ENCODE measurements at regions not wholly inside any gene's neighbourhood (a gene's known extent, or its start where the extent isn't known, plus 50 kb on each side); places are given as distances from the start of the nearest gene placed in this dataset.

DNA sequence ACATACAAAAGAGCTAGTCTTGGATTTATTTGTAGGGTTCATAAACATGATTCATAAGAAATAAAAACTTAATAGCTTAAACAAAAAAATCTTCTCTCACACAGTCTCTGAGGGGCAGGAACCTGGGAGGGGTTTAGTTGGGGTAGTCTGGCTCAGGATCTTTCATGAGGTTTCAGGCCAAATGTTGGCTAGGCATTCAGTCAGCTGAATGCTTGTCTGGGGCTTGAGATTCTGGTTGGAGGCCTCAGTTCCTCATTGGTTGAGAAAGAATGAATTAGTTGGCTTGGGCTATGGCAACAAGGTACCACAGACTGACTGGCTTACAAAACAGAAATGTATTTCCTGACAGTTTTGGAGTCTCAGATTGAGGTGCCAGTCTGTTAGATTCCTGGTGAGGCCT, 74.3 kb downstream of the ANKRD7 start:
- in situ Hi-C loops (cut with MboI; ENCODE audit: low pct_unique_long_range_greater_than_20kb in 2 of 9, low sequenced_read_pairs in 9 of 9, unreplicated experiment in 9 of 9), result no loop called here
- no peak for ATAC-seq (replicated peaks in 6 of 8)
- H3K4me1 ChIP-seq (replicated peaks in 1 of 2), result no peaks in the 10 kb centered on the region
- H3K4me3 ChIP-seq, result no peak overlapping the region
- H3K27ac ChIP-seq, result no peak overlapping the region

DNA sequence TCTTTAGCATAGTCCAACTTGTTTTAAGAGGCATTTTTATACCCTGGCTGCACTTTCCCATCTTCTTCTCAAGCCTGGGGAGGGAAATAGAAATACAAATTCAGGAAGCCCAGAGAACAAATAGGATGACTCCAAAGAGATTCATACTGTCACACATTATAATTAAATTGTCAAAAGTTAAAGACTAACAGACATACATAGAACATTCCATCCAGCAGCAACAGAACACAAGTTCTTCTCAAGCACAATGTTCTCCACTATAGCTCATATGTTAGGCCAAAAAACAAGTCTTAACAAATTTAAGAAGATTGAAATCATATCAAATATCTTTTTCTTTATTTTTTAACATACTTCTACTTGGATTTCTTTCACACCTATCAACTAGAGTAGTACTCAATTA, 75.7 kb downstream of the ANKRD7 start:
- no peak for ATAC-seq (replicated peaks in 6 of 8)
- peaks cover 0 to 2% of the 10 kb centered on the region in 2 donors for H3K4me1 ChIP-seq (replicated peaks in 1 of 2)
- H3K27ac ChIP-seq, result no peak overlapping the region
- no peak overlapping the region for H3K4me3 ChIP-seq
- in situ Hi-C loops (cut with MboI; ENCODE audit: low pct_unique_long_range_greater_than_20kb in 2 of 9, low sequenced_read_pairs in 9 of 9, unreplicated experiment in 9 of 9), result no loop called here

DNA sequence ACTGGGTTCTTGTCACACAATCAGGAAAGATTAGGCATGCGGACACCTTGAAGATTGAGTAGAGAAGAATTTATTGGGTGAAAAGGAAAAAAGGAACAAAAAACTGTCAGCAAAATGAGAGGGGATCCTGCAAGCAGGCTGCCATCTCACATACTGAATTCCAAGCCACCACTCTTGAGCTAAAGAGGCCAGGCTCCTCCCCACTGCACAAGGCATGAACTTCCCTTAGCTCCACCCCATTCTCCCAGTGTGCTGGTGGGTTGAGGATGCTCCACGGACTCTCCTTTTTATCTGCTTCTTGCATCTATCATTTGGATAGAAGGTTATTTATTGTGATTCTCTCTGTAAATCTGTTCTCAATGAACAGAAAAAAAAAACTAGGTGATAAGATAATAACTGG, 79.6 kb downstream of the ANKRD7 start:
- Histone ChIP-seq H3K4me1 (replicated peaks in 1 of 2) (peaks cover 0 to 2% of the 10 kb centered on the region in 2 donors), H3K27ac (no peak overlapping the region), H3K4me3 (no peak overlapping the region)
- 0 to 100% (median 81%) methylated on average over 1 to 2 of the region's 2 CpGs; no CpG with 5 or more reads in 4 of the 10 experiments for WGBS, 10 experiments
- in situ Hi-C loops (cut with MboI; ENCODE audit: low pct_unique_long_range_greater_than_20kb in 2 of 9, low sequenced_read_pairs in 9 of 9, unreplicated experiment in 9 of 9), result no loop called here
- no peak for ATAC-seq (replicated peaks in 6 of 8)

GRCh38 chr7:118305671-118306070, 81.2 kb downstream of the ANKRD7 start:
- in situ Hi-C loops (cut with MboI; ENCODE audit: low pct_unique_long_range_greater_than_20kb in 2 of 9, low sequenced_read_pairs in 9 of 9, unreplicated experiment in 9 of 9), result no loop called here
- Histone ChIP-seq H3K4me3 (no peak overlapping the region), H3K4me1 (replicated peaks in 1 of 2) (peaks cover 0 to 2% of the 10 kb centered on the region in 2 donors), H3K27ac (no peak overlapping the region)
- WGBS, 10 experiments, result 0 to 100% (median 76%) methylated on average over 1 of the region's 1 CpG; no CpG with 5 or more reads in 2 of the 10 experiments
- ATAC-seq (replicated peaks in 6 of 8), result no peak

DNA sequence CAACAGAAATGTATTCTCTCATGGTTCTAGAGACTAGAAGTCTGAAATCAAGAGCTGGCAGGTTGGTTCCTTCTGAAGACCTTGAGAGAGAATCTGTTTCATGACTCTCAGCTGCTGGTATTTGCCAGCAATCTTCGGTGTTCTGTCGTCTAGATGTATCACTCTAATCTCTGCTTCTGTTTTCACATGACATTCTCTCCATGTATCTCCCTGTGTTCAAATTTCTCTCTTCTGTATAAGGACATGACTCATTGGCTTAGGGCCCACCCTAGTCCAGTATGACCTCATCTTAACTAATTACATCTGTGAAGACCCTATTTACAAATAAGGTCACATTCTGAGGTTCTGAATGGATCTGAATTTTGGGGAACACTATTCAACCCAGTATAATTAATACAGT, 82.3 kb downstream of the ANKRD7 start:
- ATAC-seq (replicated peaks in 6 of 8), result peak in 2 of 8 experiments; percentile 69 to 78
- 8 to 100% (median 60%) methylated on average over 1 to 2 of the region's 2 CpGs; no CpG with 5 or more reads in 5 of the 10 experiments for WGBS, 10 experiments
- H3K27ac ChIP-seq, result no peak overlapping the region
- in situ Hi-C loops (cut with MboI; ENCODE audit: low pct_unique_long_range_greater_than_20kb in 2 of 9, low sequenced_read_pairs in 9 of 9, unreplicated experiment in 9 of 9), result no loop called here
- H3K4me1 ChIP-seq (replicated peaks in 1 of 2), result peaks cover 2 to 3% of the 10 kb centered on the region in 2 donors
- H3K4me3 ChIP-seq, result no peak overlapping the region

- in situ Hi-C loops (cut with MboI; ENCODE audit: low pct_unique_long_range_greater_than_20kb in 2 of 9, low sequenced_read_pairs in 9 of 9, unreplicated experiment in 9 of 9), result no loop called here
- 0 to 81% (median 56%) methylated on average over 1 of the region's 1 CpG; no CpG with 5 or more reads in 2 of the 10 experiments for WGBS, 10 experiments
- Histone ChIP-seq H3K4me3 (no peak overlapping the region), H3K4me1 (replicated peaks in 1 of 2) (peaks cover 0 to 8% of the 10 kb centered on the region in 2 donors), H3K27ac (no peak overlapping the region)
- no peak for ATAC-seq (replicated peaks in 6 of 8)
These were observed 86.8 kb downstream of the ANKRD7 start for GRCh38 chr7:118311121-118311836.

GRCh38 chr7:118312051-118312450, 87.5 kb downstream of the ANKRD7 start:
- ATAC-seq (replicated peaks in 6 of 8), result no peak
- no peak overlapping the region for H3K4me3 ChIP-seq
- H3K4me1 ChIP-seq (replicated peaks in 1 of 2), result peaks cover 0 to 8% of the 10 kb centered on the region in 2 donors
- no peak overlapping the region for H3K27ac ChIP-seq
- 0 to 100% (median 40%) methylated on average over 1 of the region's 1 CpG; no CpG with 5 or more reads in 4 of the 10 experiments for WGBS, 10 experiments
- in situ Hi-C loops (cut with MboI; ENCODE audit: low pct_unique_long_range_greater_than_20kb in 2 of 9, low sequenced_read_pairs in 9 of 9, unreplicated experiment in 9 of 9), result no loop called here

DNA sequence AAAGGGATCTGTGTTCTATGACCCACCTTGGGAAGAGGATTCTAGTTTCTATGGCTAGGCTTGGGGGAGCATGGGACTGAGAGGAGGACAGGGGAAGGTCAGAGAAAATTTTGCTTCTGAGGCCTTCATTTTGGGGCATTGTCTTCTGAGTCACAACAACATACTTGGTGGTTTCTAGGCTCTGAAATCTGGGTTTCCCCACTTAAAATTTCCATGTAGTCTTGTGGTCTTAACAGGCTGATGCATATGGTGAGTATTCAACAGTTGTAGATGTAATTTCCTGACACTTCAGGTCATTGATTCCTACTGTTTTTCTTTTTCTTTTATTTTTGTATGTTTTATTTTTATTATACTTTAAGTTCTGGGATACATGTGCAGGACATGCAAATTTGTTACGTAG, 88.5 kb downstream of the ANKRD7 start:
- Histone ChIP-seq H3K27ac (no peak overlapping the region), H3K4me1 (replicated peaks in 1 of 2) (peaks cover 0 to 8% of the 10 kb centered on the region in 2 donors), H3K4me3 (no peak overlapping the region)
- in situ Hi-C loops (cut with MboI; ENCODE audit: low pct_unique_long_range_greater_than_20kb in 2 of 9, low sequenced_read_pairs in 9 of 9, unreplicated experiment in 9 of 9), result no loop called here
- 80 to 100% (median 100%) methylated on average over 1 of the region's 1 CpG; no CpG with 5 or more reads in 5 of the 10 experiments for WGBS, 10 experiments
- no peak for ATAC-seq (replicated peaks in 6 of 8)

- in situ Hi-C loops (cut with MboI; ENCODE audit: low pct_unique_long_range_greater_than_20kb in 2 of 9, low sequenced_read_pairs in 9 of 9, unreplicated experiment in 9 of 9), result no loop called here
- Histone ChIP-seq H3K4me3 (no peak overlapping the region), H3K4me1 (replicated peaks in 1 of 2) (peaks cover 0 to 4% of the 10 kb centered on the region in 2 donors), H3K27ac (no peak overlapping the region)
- ATAC-seq (replicated peaks in 6 of 8), result no peak
- 0 to 100% (median 57%) methylated on average over 1 to 3 of the region's 4 CpGs; no CpG with 5 or more reads in 2 of the 10 experiments for WGBS, 10 experiments
These were observed 100.4 kb downstream of the ANKRD7 start for GRCh38 chr7:118324790-118325449.

- ATAC-seq (replicated peaks in 6 of 8), result no peak
- Histone ChIP-seq H3K4me1 (replicated peaks in 1 of 2) (peaks cover 0 to 4% of the 10 kb centered on the region in 2 donors), H3K27ac (no peak overlapping the region), H3K4me3 (no peak overlapping the region)
- in situ Hi-C loops (cut with MboI; ENCODE audit: low pct_unique_long_range_greater_than_20kb in 2 of 9, low sequenced_read_pairs in 9 of 9, unreplicated experiment in 9 of 9), result no loop called here
These were observed 100.9 kb downstream of the ANKRD7 start for GRCh38 chr7:118325450-118325808.

DNA sequence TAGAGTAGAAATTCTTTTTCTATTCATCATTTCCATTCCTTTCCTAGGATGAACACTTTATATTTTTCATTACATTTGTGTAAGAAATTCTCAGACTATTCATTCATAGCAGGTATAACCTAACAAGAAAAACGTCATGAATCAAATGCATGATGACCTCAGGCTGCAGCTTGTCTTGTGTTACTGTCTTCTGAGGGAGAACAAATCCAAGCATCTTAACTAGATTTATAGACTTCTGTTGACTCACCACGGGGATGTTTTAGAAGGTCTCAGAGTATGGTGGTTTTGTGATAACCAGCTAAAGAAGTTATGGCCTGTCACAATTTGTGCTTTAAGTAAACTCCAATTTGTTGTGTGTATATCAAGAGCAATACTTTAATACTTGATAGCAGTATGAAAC, 102.7 kb downstream of the ANKRD7 start:
- 0 to 58% (median 20%) methylated on average over 1 to 2 of the region's 2 CpGs for WGBS, 10 experiments
- Histone ChIP-seq H3K4me1 (replicated peaks in 1 of 2) (peaks cover 0 to 4% of the 10 kb centered on the region in 2 donors), H3K4me3 (no peak overlapping the region), H3K27ac (no peak overlapping the region)
- in situ Hi-C loops (cut with MboI; ENCODE audit: low pct_unique_long_range_greater_than_20kb in 2 of 9, low sequenced_read_pairs in 9 of 9, unreplicated experiment in 9 of 9), result no loop called here
- peak in 5 of 8 experiments; percentile 87 to 98 (median 94) for ATAC-seq (replicated peaks in 6 of 8)

GRCh38 chr7:118328505-118329211, 104.2 kb downstream of the ANKRD7 start:
- no peak overlapping the region for H3K4me3 ChIP-seq
- H3K27ac ChIP-seq, result no peak overlapping the region
- ATAC-seq (replicated peaks in 6 of 8), result no peak
- in situ Hi-C loops (cut with MboI; ENCODE audit: low pct_unique_long_range_greater_than_20kb in 2 of 9, low sequenced_read_pairs in 9 of 9, unreplicated experiment in 9 of 9), result no loop called here
- H3K4me1 ChIP-seq (replicated peaks in 1 of 2), result peaks cover 0 to 4% of the 10 kb centered on the region in 2 donors
- 16 to 100% (median 77%) methylated on average over 2 to 11 of the region's 11 CpGs for WGBS, 10 experiments

GRCh38 chr7:118330388-118330787, 105.9 kb downstream of the ANKRD7 start:
- in situ Hi-C loops (cut with MboI; ENCODE audit: low pct_unique_long_range_greater_than_20kb in 2 of 9, low sequenced_read_pairs in 9 of 9, unreplicated experiment in 9 of 9), result no loop called here
- no peak overlapping the region for H3K4me3 ChIP-seq
- ATAC-seq (replicated peaks in 6 of 8), result no peak
- WGBS, 10 experiments, result 0 to 100% (median 83%) methylated on average over 1 to 3 of the region's 3 CpGs
- H3K4me1 ChIP-seq (replicated peaks in 1 of 2), result peaks cover 0 to 4% of the 10 kb centered on the region in 2 donors
- no peak overlapping the region for H3K27ac ChIP-seq
